Neural cell (in vitro differentiated cells): ENCODE measurements at regions not wholly inside any gene's neighbourhood (a gene's known extent, or its start where the extent isn't known, plus 50 kb on each side); places are given as distances from the start of the nearest gene placed in this dataset.

Experiments used
- H2AFZ ChIP-seq: fragments of 200-600, 300-800 bp; sonication (generic), shearing (Covaris generic); 2 replicates; pipeline ENCODE4 v1.6.0; 2014; ENCODE audit warnings: low read depth, mild to moderate bottlenecking, antibody characterized with exemption, low read length, moderate library complexity
- H3F3A ChIP-seq: fragments of 200-600 bp; shearing (Covaris generic); 2 replicates; pipeline ENCODE4 v1.6.1; 2016; ENCODE audit warnings: mild to moderate bottlenecking, moderate library complexity, mixed read lengths, antibody characterized with exemption, low read length; ENCODE audit not compliant: insufficient read depth, poor library complexity, severe bottlenecking
- H3K27ac ChIP-seq: fragments of 200-600, 300-800 bp; sonication (generic), shearing (Covaris generic); 2 replicates; pipeline ENCODE4 v1.5.1; 2014; ENCODE audit warnings: mild to moderate bottlenecking, low read length, moderate library complexity
- H3K27me3 ChIP-seq: fragments of 300-800, 200-600 bp; sonication (generic), shearing (Covaris generic); 2 replicates; pipeline ENCODE4 v1.6.0; 2014; ENCODE audit warnings: mild to moderate bottlenecking, low read depth, low read length, moderate library complexity; ENCODE audit not compliant: insufficient read depth
- H3K36me3 ChIP-seq: fragments of 300-800, 200-600 bp; sonication (generic), shearing (Covaris generic); 2 replicates; pipeline ENCODE4 v1.5.1; 2014; ENCODE audit warnings: mild to moderate bottlenecking, antibody characterized with exemption, low read length, moderate library complexity; ENCODE audit not compliant: insufficient read depth
- H3K4me2 ChIP-seq: fragments of 300-800, 200-600 bp; sonication (generic), shearing (Covaris generic); 2 replicates; pipeline ENCODE4 v1.6.0; 2014; ENCODE audit warnings: mild to moderate bottlenecking, low read length
- H3K4me3 ChIP-seq: fragments of 300-800, 200-600 bp; sonication (generic), shearing (Covaris generic); 2 replicates; pipeline ENCODE4 v1.5.1; 2014; ENCODE audit warnings: mild to moderate bottlenecking, low read length, moderate library complexity
- H3K79me2 ChIP-seq: fragments of 200-600 bp; shearing (Covaris generic); replicated peaks from 2 replicates; pipeline ENCODE4 v1.6.0; 2014; ENCODE audit warnings: mild to moderate bottlenecking, low read length, moderate library complexity; ENCODE audit not compliant: insufficient read depth
- H3K9ac ChIP-seq: fragments of 300-800, 200-600 bp; sonication (generic), shearing (Covaris generic); 2 replicates; pipeline ENCODE4 v1.6.1; 2016; ENCODE audit warnings: mild to moderate bottlenecking, low read length, mixed read lengths
- H3K9me2 ChIP-seq: fragments of 200-600 bp; shearing (Covaris generic); 2 replicates; pipeline ENCODE4 v1.6.1; 2016; ENCODE audit warnings: mild to moderate bottlenecking, low read length, mixed read lengths; ENCODE audit not compliant: insufficient read depth
- H3K9me3 ChIP-seq: fragments of 200-600, 300-800 bp; sonication (generic), shearing (Covaris generic); 2 replicates; pipeline ENCODE4 v1.6.1; 2016; ENCODE audit warnings: mild to moderate bottlenecking, mixed run types, low read length, moderate library complexity, mixed read lengths
- H4K20me1 ChIP-seq: fragments of 200-600 bp; shearing (Covaris generic); 2 replicates; pipeline ENCODE4 v1.6.1; 2016; ENCODE audit warnings: mild to moderate bottlenecking, mixed run types; ENCODE audit not compliant: insufficient read depth
- CTCF ChIP-seq: fragments of 450-650 bp; IDR thresholded peaks from 2 replicates; pipeline ENCODE4 v1.5.1; 2014; ENCODE audit warnings: antibody characterized with exemption, mild to moderate bottlenecking, moderate library complexity; ENCODE audit not compliant: poor library complexity, severe bottlenecking
- EP300 ChIP-seq: fragments of 450-650 bp; conservative IDR thresholded peaks from 2 replicates; pipeline ENCODE4 v1.6.1; 2014; ENCODE audit warnings: antibody characterized with exemption, mild to moderate bottlenecking, moderate library complexity; ENCODE audit not compliant: poor library complexity, severe bottlenecking
- EZH2 ChIP-seq: fragments of 200-600, 300-800 bp; shearing (Covaris generic), sonication (generic); IDR thresholded peaks from 2 replicates; pipeline ENCODE4 v1.6.1; 2014; ENCODE audit warnings: antibody characterized with exemption, low read length, borderline replicate concordance, mild to moderate bottlenecking; ENCODE audit not compliant: insufficient read depth, poor library complexity, severe bottlenecking
- MXI1 ChIP-seq: fragments of 450-650 bp; conservative IDR thresholded peaks from 2 replicates; pipeline ENCODE4 v1.6.1; 2014; ENCODE audit warnings: antibody characterized with exemption, mild to moderate bottlenecking; ENCODE audit not compliant: poor library complexity, severe bottlenecking
- POLR2AphosphoS5 ChIP-seq: IDR thresholded peaks from 2 replicates; pipeline ENCODE4 v1.6.1; 2012
- RAD21 ChIP-seq: fragments of 450-650 bp; conservative IDR thresholded peaks from 2 replicates; pipeline ENCODE4 v1.6.1; 2014; ENCODE audit warnings: antibody characterized with exemption, mild to moderate bottlenecking, moderate library complexity
- REST ChIP-seq: IDR thresholded peaks from 2 replicates; pipeline ENCODE4 v1.6.1; 2012; ENCODE audit warnings: borderline replicate concordance
- SMC3 ChIP-seq: fragments of 450-650 bp; conservative IDR thresholded peaks from 2 replicates; pipeline ENCODE4 v1.6.1; 2014; ENCODE audit warnings: antibody characterized with exemption, mild to moderate bottlenecking, moderate library complexity; ENCODE audit not compliant: poor library complexity
- TAF1 ChIP-seq: IDR thresholded peaks from 2 replicates; pipeline ENCODE4 v1.6.1; 2012; ENCODE audit warnings: low read depth

GRCh38 chr18:29849144-29849543, 1193.4 kb downstream of the DSC3 start:
- Histone ChIP-seq H3K27ac (no peak overlapping the region), H3K27me3 (no peaks in the 10 kb centered on the region), H3K79me2 (no peaks in the 10 kb centered on the region), H3K4me3 (no peak overlapping the region), H3K9me2 (no peaks in the 10 kb centered on the region), H3K9ac (no peak overlapping the region), H3K4me2 (no peak overlapping the region), H2AFZ (no peak overlapping the region), H3K36me3 (no peaks in the 10 kb centered on the region), H3K9me3 (no peaks in the 10 kb centered on the region), H3F3A (no peaks in the 10 kb centered on the region), H4K20me1 (no peaks in the 10 kb centered on the region)
- no peak for TF ChIP-seq RAD21
- no peak for TF ChIP-seq POLR2AphosphoS5
- no peak for TF ChIP-seq MXI1
- TF ChIP-seq REST: no peak
- TF ChIP-seq TAF1: no peak
- no peak for TF ChIP-seq CTCF

GRCh38 chr18:29841631-29842030, 1200.9 kb downstream of the DSC3 start:
- Histone ChIP-seq H4K20me1 (no peaks in the 10 kb centered on the region), H2AFZ (no peak overlapping the region), H3K36me3 (no peaks in the 10 kb centered on the region), H3K4me3 (no peak overlapping the region), H3K9me2 (no peaks in the 10 kb centered on the region), H3K4me2 (no peak overlapping the region), H3K27ac (no peak overlapping the region), H3K79me2 (no peaks in the 10 kb centered on the region), H3K27me3 (no peaks in the 10 kb centered on the region), H3F3A (no peaks in the 10 kb centered on the region), H3K9me3 (no peaks in the 10 kb centered on the region), H3K9ac (no peak overlapping the region)
- TF ChIP-seq RAD21: no peak
- TF ChIP-seq POLR2AphosphoS5: no peak
- TF ChIP-seq MXI1: no peak
- TF ChIP-seq REST: no peak
- TF ChIP-seq SMC3: no peak
- no peak for TF ChIP-seq CTCF
- TF ChIP-seq TAF1: no peak
- TF ChIP-seq EP300: no peak
- TF ChIP-seq EZH2: no peak
